ENCODE measurements at regions not wholly inside any gene's neighbourhood (a gene's known extent, or its start where the extent isn't known, plus 50 kb on each side); places are given as distances from the start of the nearest gene placed in this dataset.
"Not testable (repeated sequence)": the region's sequence is repeated elsewhere in the genome, so short reads cannot be mapped to it uniquely, and the experiment has no call there.

DNA sequence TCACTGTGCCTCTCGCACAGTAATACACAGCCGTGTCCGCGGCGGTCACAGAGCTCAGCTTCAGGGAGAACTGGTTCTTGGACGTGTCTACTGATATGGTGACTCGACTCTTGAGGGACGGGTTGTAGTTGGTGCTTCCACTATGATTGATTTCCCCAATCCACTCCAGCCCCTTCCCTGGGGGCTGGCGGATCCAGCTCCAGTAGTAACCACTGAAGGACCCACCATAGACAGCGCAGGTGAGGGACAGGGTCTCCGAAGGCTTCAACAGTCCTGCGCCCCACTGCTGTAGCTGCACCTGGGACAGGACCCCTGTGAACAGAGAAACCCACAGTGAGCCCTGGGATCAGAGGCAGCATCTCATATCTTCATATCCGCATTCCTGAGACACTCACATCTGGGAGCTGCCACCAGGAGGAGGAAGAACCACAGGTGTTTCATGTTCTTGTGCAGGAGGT, 847.3 kb downstream of the TMEM121 start:
- TF ChIP-seq, protein P1, sequence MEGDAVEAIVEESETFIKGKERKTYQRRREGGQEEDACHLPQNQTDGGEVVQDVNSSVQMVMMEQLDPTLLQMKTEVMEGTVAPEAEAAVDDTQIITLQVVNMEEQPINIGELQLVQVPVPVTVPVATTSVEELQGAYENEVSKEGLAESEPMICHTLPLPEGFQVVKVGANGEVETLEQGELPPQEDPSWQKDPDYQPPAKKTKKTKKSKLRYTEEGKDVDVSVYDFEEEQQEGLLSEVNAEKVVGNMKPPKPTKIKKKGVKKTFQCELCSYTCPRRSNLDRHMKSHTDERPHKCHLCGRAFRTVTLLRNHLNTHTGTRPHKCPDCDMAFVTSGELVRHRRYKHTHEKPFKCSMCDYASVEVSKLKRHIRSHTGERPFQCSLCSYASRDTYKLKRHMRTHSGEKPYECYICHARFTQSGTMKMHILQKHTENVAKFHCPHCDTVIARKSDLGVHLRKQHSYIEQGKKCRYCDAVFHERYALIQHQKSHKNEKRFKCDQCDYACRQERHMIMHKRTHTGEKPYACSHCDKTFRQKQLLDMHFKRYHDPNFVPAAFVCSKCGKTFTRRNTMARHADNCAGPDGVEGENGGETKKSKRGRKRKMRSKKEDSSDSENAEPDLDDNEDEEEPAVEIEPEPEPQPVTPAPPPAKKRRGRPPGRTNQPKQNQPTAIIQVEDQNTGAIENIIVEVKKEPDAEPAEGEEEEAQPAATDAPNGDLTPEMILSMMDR (IDR thresholded peaks at IDR 0.05) = not testable (repeated sequence)
- TF ChIP-seq EP300, POLR2AphosphoS5 (IDR thresholded peaks at IDR 0.05): not testable (repeated sequence)
